ENCODE measurements at regions not wholly inside any gene's neighbourhood (a gene's known extent, or its start where the extent isn't known, plus 50 kb on each side); places are given as distances from the start of the nearest gene placed in this dataset.

GRCh38 chr3:22714749-22715148 is 488.4 kb upstream of the UBE2E2 start:
- H3K36me3 Mint-ChIP-seq (ENCODE audit: insufficient read depth, unreplicated experiment) = peaks cover 7% of the 10 kb centered on the region
- ChIA-PET CTCF (interaction anchor here (2.0 kb wide), 1 partner anchor 14 kb away, joined by 7 read pairs; no protein-coding TSS in a partner anchor), POLR2A (interaction anchor here (1.4 kb wide), 1 partner anchor 15 kb away, joined by 5 read pairs; no protein-coding TSS in a partner anchor)
- no peak for DNase-seq (ENCODE audit: unreplicated experiment)
- intact Hi-C loops (cut with micrococcal nuclease) = no loop called here
- H3K4me3 Mint-ChIP-seq (ENCODE audit: unreplicated experiment) = no peak overlapping the region
- no peak overlapping the region for H3K27ac Mint-ChIP-seq (ENCODE audit: low read depth, unreplicated experiment)
- TF ChIP-seq CTCF (IDR thresholded peaks at IDR 0.05; ENCODE audit: unreplicated experiment) = no peak
- H3K9me3 Mint-ChIP-seq (ENCODE audit: unreplicated experiment) = no peaks in the 10 kb centered on the region
- peaks cover 10% of the 10 kb centered on the region for H3K4me1 Mint-ChIP-seq (ENCODE audit: insufficient read depth, unreplicated experiment)
- BruUV-seq (replicated peaks) = no TSS peak
- no peaks in the 10 kb centered on the region for H3K27me3 Mint-ChIP-seq (ENCODE audit: insufficient read depth, unreplicated experiment)

- no peaks in the 10 kb centered on the region for H3K36me3 Mint-ChIP-seq (ENCODE audit: insufficient read depth, unreplicated experiment)
- no peak for DNase-seq (ENCODE audit: unreplicated experiment)
- no TSS peak for BruUV-seq (replicated peaks)
- no peaks in the 10 kb centered on the region for H3K27me3 Mint-ChIP-seq (ENCODE audit: insufficient read depth, unreplicated experiment)
- no peak for TF ChIP-seq CTCF (IDR thresholded peaks at IDR 0.05; ENCODE audit: unreplicated experiment)
- H3K9me3 Mint-ChIP-seq (ENCODE audit: unreplicated experiment) = no peaks in the 10 kb centered on the region
- ChIA-PET CTCF (no interaction called here), POLR2A (no interaction called here)
- no peak overlapping the region for H3K4me3 Mint-ChIP-seq (ENCODE audit: unreplicated experiment)
- no peak overlapping the region for H3K27ac Mint-ChIP-seq (ENCODE audit: low read depth, unreplicated experiment)
- intact Hi-C loops (cut with micrococcal nuclease) = no loop called here
- no peaks in the 10 kb centered on the region for H3K4me1 Mint-ChIP-seq (ENCODE audit: insufficient read depth, unreplicated experiment)
These were observed 482.5 kb upstream of the UBE2E2 start for GRCh38 chr3:22720596-22720995.

- DNase-seq (ENCODE audit: unreplicated experiment) = no peak
- intact Hi-C loops (cut with micrococcal nuclease) = no loop called here
- Mint-ChIP-seq H3K36me3 (ENCODE audit: insufficient read depth, unreplicated experiment) (no peaks in the 10 kb centered on the region), H3K27ac (ENCODE audit: low read depth, unreplicated experiment) (no peak overlapping the region), H3K27me3 (ENCODE audit: insufficient read depth, unreplicated experiment) (no peaks in the 10 kb centered on the region), H3K4me1 (ENCODE audit: insufficient read depth, unreplicated experiment) (no peaks in the 10 kb centered on the region), H3K4me3 (ENCODE audit: unreplicated experiment) (no peak overlapping the region), H3K9me3 (ENCODE audit: unreplicated experiment) (no peaks in the 10 kb centered on the region)
- ChIA-PET POLR2A (no interaction called here), CTCF (interaction anchor here (0.6 to 1.3 kb wide), 4 partner anchors 161 to 237 kb away, joined by 3 to 7 read pairs (median 4); no protein-coding TSS in a partner anchor)
- BruUV-seq (replicated peaks) = no TSS peak
- no peak for TF ChIP-seq CTCF (IDR thresholded peaks at IDR 0.05; ENCODE audit: unreplicated experiment)
These were observed 478.7 kb upstream of the UBE2E2 start for GRCh38 chr3:22724420-22724819.

GRCh38 chr3:22728406-22728805 is 474.7 kb upstream of the UBE2E2 start:
- DNase-seq (ENCODE audit: unreplicated experiment) = no peak
- Mint-ChIP-seq H3K4me3 (ENCODE audit: unreplicated experiment) (no peak overlapping the region), H3K27me3 (ENCODE audit: insufficient read depth, unreplicated experiment) (no peaks in the 10 kb centered on the region), H3K9me3 (ENCODE audit: unreplicated experiment) (no peaks in the 10 kb centered on the region), H3K36me3 (ENCODE audit: insufficient read depth, unreplicated experiment) (no peaks in the 10 kb centered on the region), H3K27ac (ENCODE audit: low read depth, unreplicated experiment) (no peak overlapping the region), H3K4me1 (ENCODE audit: insufficient read depth, unreplicated experiment) (peaks cover 12% of the 10 kb centered on the region)
- intact Hi-C loops (cut with micrococcal nuclease) = no loop called here
- ChIA-PET POLR2A (no interaction called here), CTCF (interaction anchor here (0.6 to 3.6 kb wide), 8 partner anchors 8 to 580 kb away, joined by 3 to 53 read pairs (median 4); no protein-coding TSS in a partner anchor)
- no TSS peak for BruUV-seq (replicated peaks)
- TF ChIP-seq CTCF (IDR thresholded peaks at IDR 0.05; ENCODE audit: unreplicated experiment) = no peak

Data from MCF 10A (cell line).